HG03354 (cell line): ENCODE measurements at regions not wholly inside any gene's neighbourhood (a gene's known extent, or its start where the extent isn't known, plus 50 kb on each side); places are given as distances from the start of the nearest gene placed in this dataset.
"Not testable (repeated sequence)": the region's sequence is repeated elsewhere in the genome, so short reads cannot be mapped to it uniquely, and the experiment has no call there.

Experiments
- ATAC-seq: cut with Tn5 transposase; IDR thresholded peaks from one replicate; pipeline ENCODE4 v1.9.1; 2021; ENCODE audit warnings: mild to moderate bottlenecking; ENCODE audit not compliant: unreplicated experiment, poor library complexity, severe bottlenecking

GRCh38 chr15:83335542-83335941, 51.1 kb upstream of the BNC1 start:
- not testable (repeated sequence) for ATAC-seq

GRCh38 chr15:83339396-83339795, 54.9 kb upstream of the BNC1 start:
- no peak for ATAC-seq

GRCh38 chr15:83340087-83340486, 55.6 kb upstream of the BNC1 start:
- no peak for ATAC-seq

- ATAC-seq: no peak
Measured at GRCh38 chr15:83346342-83346741, 61.9 kb upstream of the BNC1 start.

- ATAC-seq: no peak
Measured at GRCh38 chr15:83352119-83352518, 67.7 kb upstream of the BNC1 start.

- no peak for ATAC-seq
Measured at GRCh38 chr15:83356501-83357399, 72.3 kb upstream of the BNC1 start.

GRCh38 chr15:83358972-83359564, 74.6 kb upstream of the BNC1 start:
- ATAC-seq: no peak

GRCh38 chr15:83362706-83363105, 78.2 kb upstream of the BNC1 start:
- no peak for ATAC-seq

GRCh38 chr15:83364501-83364900, 80.0 kb upstream of the BNC1 start:
- no peak for ATAC-seq

GRCh38 chr15:83365370-83365938, 81.0 kb upstream of the BNC1 start:
- no peak for ATAC-seq

GRCh38 chr15:83372434-83372891, 74.7 kb upstream of the SH3GL3 start:
- no peak for ATAC-seq

GRCh38 chr15:83378921-83379578, 68.1 kb upstream of the SH3GL3 start:
- no peak for ATAC-seq

GRCh38 chr15:83379579-83379959, 67.6 kb upstream of the SH3GL3 start:
- no peak for ATAC-seq

GRCh38 chr15:83380059-83380458, 67.1 kb upstream of the SH3GL3 start:
- no peak for ATAC-seq

- ATAC-seq: peak; percentile 83
Measured at GRCh38 chr15:83380682-83381081, 66.5 kb upstream of the SH3GL3 start.

GRCh38 chr15:83383608-83384139, 63.5 kb upstream of the SH3GL3 start:
- ATAC-seq: not testable (repeated sequence)

GRCh38 chr15:83396101-83396500, 51.0 kb upstream of the SH3GL3 start:
- ATAC-seq: no peak
